ENCODE measurements at regions not wholly inside any gene's neighbourhood (a gene's known extent, or its start where the extent isn't known, plus 50 kb on each side); places are given as distances from the start of the nearest gene placed in this dataset.

GRCh38 chr1:81550753-81551152 lies 250.0 kb upstream of the ADGRL2 start:
- ATAC-seq (no peak), DNase-seq (no peak)
- Histone ChIP-seq H3K27me3 (no peaks in the 10 kb centered on the region), H3K4me1 (no peaks in the 10 kb centered on the region), H3K4me3 (no peak overlapping the region), H3K9me3 (no peaks in the 10 kb centered on the region), H3K36me3 (no peaks in the 10 kb centered on the region), H3K27ac (no peak overlapping the region)
- TF ChIP-seq CTCF (IDR thresholded peaks at IDR 0.05 in 4 of 5, conservative IDR thresholded peaks at IDR 0.05 in 1 of 5) (no peak), POLR2A (IDR thresholded peaks at IDR 0.05) (no peak)
- intact Hi-C loops (cut with DNase I; ENCODE audit: low total_unique reads) (no loop called here), in situ Hi-C loops (cut with MboI; ENCODE audit: low sequenced_read_pairs in 4 of 4) (no loop called here)

GRCh38 chr1:81549588-81550127 lies 251.1 kb upstream of the ADGRL2 start:
- ATAC-seq, result no peak

GRCh38 chr1:81548918-81549587 lies 251.7 kb upstream of the ADGRL2 start:
- intact Hi-C loops (cut with DNase I; ENCODE audit: low total_unique reads), result no loop called here
- no peak for ATAC-seq

More at GRCh38 chr1:81549588-81550127, 251.1 kb upstream of the ADGRL2 start:
- intact Hi-C loops (cut with DNase I; ENCODE audit: low total_unique reads), result no loop called here
- no peak overlapping the region for H3K27ac ChIP-seq
- TF ChIP-seq POLR2A (IDR thresholded peaks at IDR 0.05) (no peak), CTCF (IDR thresholded peaks at IDR 0.05 in 4 of 5, conservative IDR thresholded peaks at IDR 0.05 in 1 of 5) (peak in 1 of 5 experiments; percentile 22)
- no peak overlapping the region for H3K4me3 ChIP-seq
- H3K27me3 ChIP-seq, result no peaks in the 10 kb centered on the region
- H3K9me3 ChIP-seq, result no peaks in the 10 kb centered on the region
- DNase-seq, result no peak
- H3K36me3 ChIP-seq, result no peaks in the 10 kb centered on the region
- H3K4me1 ChIP-seq, result no peaks in the 10 kb centered on the region
- in situ Hi-C loops (cut with MboI; ENCODE audit: low sequenced_read_pairs in 4 of 4), result no loop called here

GRCh38 chr1:81547912-81548303 lies 252.8 kb upstream of the ADGRL2 start:
- TF ChIP-seq CTCF (IDR thresholded peaks at IDR 0.05 in 4 of 5, conservative IDR thresholded peaks at IDR 0.05 in 1 of 5), result no peak
- no peak for TF ChIP-seq POLR2A (IDR thresholded peaks at IDR 0.05)
- no peaks in the 10 kb centered on the region for H3K9me3 ChIP-seq
- H3K27me3 ChIP-seq, result no peaks in the 10 kb centered on the region
- no peaks in the 10 kb centered on the region for H3K4me1 ChIP-seq
- in situ Hi-C loops (cut with MboI; ENCODE audit: low sequenced_read_pairs in 4 of 4), result no loop called here
- DNase-seq (no peak), ATAC-seq (no peak)
- no peak overlapping the region for H3K4me3 ChIP-seq
- intact Hi-C loops (cut with DNase I; ENCODE audit: low total_unique reads), result no loop called here
- no peak overlapping the region for H3K27ac ChIP-seq
- no peaks in the 10 kb centered on the region for H3K36me3 ChIP-seq

More at GRCh38 chr1:81548918-81549587, 251.7 kb upstream of the ADGRL2 start:
- in situ Hi-C loops (cut with MboI; ENCODE audit: low sequenced_read_pairs in 4 of 4), result no loop called here
- DNase-seq, result no peak
- TF ChIP-seq POLR2A (IDR thresholded peaks at IDR 0.05), result no peak
- no peak for TF ChIP-seq CTCF (IDR thresholded peaks at IDR 0.05 in 4 of 5, conservative IDR thresholded peaks at IDR 0.05 in 1 of 5)
- no peaks in the 10 kb centered on the region for H3K4me1 ChIP-seq
- H3K4me3 ChIP-seq, result no peak overlapping the region
- H3K27ac ChIP-seq, result no peak overlapping the region
- no peaks in the 10 kb centered on the region for H3K36me3 ChIP-seq
- no peaks in the 10 kb centered on the region for H3K27me3 ChIP-seq
- no peaks in the 10 kb centered on the region for H3K9me3 ChIP-seq
